ENCODE measurements at regions not wholly inside any gene's neighbourhood (a gene's known extent, or its start where the extent isn't known, plus 50 kb on each side); places are given as distances from the start of the nearest gene placed in this dataset.

DNA sequence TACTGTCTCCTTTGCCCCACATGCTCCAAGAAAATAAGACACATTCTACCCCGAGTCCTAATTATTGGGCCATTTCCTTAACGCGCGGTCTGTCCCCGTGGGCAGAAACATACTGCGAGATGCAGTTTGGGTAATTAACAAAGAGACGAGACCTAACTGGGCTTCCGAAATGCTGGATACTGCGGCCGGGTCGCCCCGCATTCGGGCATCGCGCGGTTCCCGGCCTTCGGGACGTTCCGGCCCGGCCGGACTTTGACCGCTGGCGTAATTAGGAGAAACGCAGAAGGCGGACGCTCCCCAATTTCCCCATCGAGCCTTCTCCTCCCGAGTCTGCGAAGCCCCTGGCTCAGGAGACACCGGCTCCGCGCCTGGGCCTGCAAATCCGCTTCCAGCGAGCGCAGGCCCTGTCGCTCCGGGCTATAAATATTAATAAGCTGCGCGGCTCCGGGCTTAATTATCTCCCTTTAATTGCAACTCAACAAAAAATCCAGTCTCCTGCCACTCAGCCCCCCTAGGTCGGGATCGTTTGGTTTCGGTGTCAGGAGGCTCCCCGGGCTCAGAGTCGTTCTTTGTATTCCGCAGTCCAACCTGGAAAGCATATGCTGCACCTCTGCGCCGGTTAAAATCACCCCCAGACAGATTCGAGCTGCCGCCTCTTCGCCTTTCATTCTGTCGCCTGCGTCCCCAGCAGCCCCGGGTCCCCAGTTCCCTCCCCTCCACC is 131.5 kb downstream of the SPAG6 start:
- Histone ChIP-seq H3K27me3 (ENCODE audit: insufficient read depth, low read length) (peaks cover 63% of the 10 kb centered on the region), H2AFZ (ENCODE audit: low read depth, low read length) (peak overlapping the region; percentile 78), H3K9me3 (ENCODE audit: insufficient read depth, low read depth, low read length) (no peaks in the 10 kb centered on the region), H3K27ac (ENCODE audit: low read depth, low read length) (no peak overlapping the region), H3K9ac (ENCODE audit: low read length) (no peak overlapping the region), H4K20me1 (ENCODE audit: insufficient read depth, low read length) (no peaks in the 10 kb centered on the region), H3K4me1 (ENCODE audit: insufficient read depth, low read length) (peaks cover 11% of the 10 kb centered on the region), H3K79me2 (ENCODE audit: insufficient read depth, low read length) (no peaks in the 10 kb centered on the region), H3K36me3 (ENCODE audit: insufficient read depth, low read length) (no peaks in the 10 kb centered on the region), H3K4me3 (ENCODE audit: insufficient read depth, low read depth, low read length) (peak overlapping the region; percentile 31), H3K4me2 (ENCODE audit: low read length) (peak overlapping the region; percentile 84)
- TF ChIP-seq, protein P1, sequence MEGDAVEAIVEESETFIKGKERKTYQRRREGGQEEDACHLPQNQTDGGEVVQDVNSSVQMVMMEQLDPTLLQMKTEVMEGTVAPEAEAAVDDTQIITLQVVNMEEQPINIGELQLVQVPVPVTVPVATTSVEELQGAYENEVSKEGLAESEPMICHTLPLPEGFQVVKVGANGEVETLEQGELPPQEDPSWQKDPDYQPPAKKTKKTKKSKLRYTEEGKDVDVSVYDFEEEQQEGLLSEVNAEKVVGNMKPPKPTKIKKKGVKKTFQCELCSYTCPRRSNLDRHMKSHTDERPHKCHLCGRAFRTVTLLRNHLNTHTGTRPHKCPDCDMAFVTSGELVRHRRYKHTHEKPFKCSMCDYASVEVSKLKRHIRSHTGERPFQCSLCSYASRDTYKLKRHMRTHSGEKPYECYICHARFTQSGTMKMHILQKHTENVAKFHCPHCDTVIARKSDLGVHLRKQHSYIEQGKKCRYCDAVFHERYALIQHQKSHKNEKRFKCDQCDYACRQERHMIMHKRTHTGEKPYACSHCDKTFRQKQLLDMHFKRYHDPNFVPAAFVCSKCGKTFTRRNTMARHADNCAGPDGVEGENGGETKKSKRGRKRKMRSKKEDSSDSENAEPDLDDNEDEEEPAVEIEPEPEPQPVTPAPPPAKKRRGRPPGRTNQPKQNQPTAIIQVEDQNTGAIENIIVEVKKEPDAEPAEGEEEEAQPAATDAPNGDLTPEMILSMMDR (IDR thresholded peaks at IDR 0.05; ENCODE audit: insufficient read depth, low read depth, low read length) = no peak
- TF ChIP-seq EZH2 (IDR thresholded peaks at IDR 0.05; ENCODE audit: insufficient read depth, low read length) = peak; percentile 53
- Mint-ChIP-seq H3K27me3 (ENCODE audit: low read depth, unreplicated experiment) (peaks cover 73% of the 10 kb centered on the region), H3K4me3 (ENCODE audit: unreplicated experiment) (peak overlapping the region; percentile 62), H3K27ac (ENCODE audit: unreplicated experiment) (no peak overlapping the region), H3K4me1 (ENCODE audit: low read depth, unreplicated experiment) (peaks cover 7% of the 10 kb centered on the region), H3K9me3 (ENCODE audit: unreplicated experiment) (peaks cover 4% of the 10 kb centered on the region), H3K36me3 (ENCODE audit: low read depth, unreplicated experiment) (no peaks in the 10 kb centered on the region)
- FAIRE-seq = no peak
- no peak for DNase-seq (ENCODE audit: low read depth)

DNA sequence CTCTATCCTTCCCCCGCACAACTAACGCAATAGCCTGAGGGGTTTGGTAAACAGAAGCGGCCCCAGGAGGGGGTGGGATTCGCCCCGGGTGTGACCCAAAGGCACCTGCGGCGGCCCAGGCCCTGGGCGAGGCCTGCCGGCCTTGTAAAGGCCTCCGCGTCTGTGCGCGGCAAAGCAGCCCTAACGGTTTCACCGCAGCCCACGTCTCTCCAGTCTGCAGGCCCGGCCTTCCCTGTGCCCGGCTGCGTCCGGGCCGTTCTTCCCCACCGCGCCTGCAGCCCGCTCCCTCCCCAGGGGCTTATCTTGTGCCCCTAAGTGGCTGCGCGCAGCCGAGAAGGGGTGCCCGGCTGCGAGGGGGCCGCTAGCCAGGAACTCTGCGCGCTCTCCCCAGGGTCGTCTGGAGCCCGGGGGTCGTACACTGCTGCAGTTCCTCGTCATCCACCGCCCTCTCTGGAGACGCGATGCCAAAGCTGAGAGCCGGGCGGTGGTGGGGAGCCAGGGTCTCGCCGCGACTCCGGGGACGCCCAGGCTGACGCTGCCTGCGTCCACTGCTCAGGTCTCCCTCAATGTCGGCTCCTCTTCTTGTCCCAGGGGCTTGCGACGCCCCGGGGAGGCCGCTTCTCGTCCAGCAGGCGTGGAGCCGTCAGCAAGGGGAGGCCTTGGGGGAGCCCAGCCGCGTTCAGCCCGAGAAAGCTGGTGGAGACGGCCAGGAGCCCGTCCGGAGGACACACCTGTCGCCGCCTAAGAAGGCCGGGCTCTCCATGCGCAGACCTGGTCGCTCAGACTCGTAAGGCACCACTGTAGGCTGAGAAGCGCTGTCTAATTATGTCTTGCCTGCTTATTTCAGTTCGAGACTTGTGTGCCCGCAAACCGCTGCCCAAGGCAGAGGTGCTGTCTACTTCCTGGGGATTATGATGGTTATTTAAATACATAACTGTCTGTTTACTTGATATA is 132.3 kb downstream of the SPAG6 start:
- H2AFZ ChIP-seq (ENCODE audit: low read depth, low read length) = no peak overlapping the region
- no peak overlapping the region for H3K4me3 ChIP-seq (ENCODE audit: insufficient read depth, low read depth, low read length)
- peaks cover 4% of the 10 kb centered on the region for H3K9me3 Mint-ChIP-seq (ENCODE audit: unreplicated experiment)
- H3K4me2 ChIP-seq (ENCODE audit: low read length) = peak overlapping the region; percentile 84
- no peaks in the 10 kb centered on the region for H3K9me3 ChIP-seq (ENCODE audit: insufficient read depth, low read depth, low read length)
- peak overlapping the region; percentile 15 for H3K4me3 Mint-ChIP-seq (ENCODE audit: unreplicated experiment)
- TF ChIP-seq, protein P1 (IDR thresholded peaks at IDR 0.05; ENCODE audit: insufficient read depth, low read depth, low read length) = no peak
- TF ChIP-seq EZH2 (IDR thresholded peaks at IDR 0.05; ENCODE audit: insufficient read depth, low read length) = no peak
- H3K36me3 ChIP-seq (ENCODE audit: insufficient read depth, low read length) = no peaks in the 10 kb centered on the region
- H3K4me1 ChIP-seq (ENCODE audit: insufficient read depth, low read length) = peaks cover 13% of the 10 kb centered on the region
- H3K27me3 Mint-ChIP-seq (ENCODE audit: low read depth, unreplicated experiment) = peaks cover 65% of the 10 kb centered on the region
- H3K9ac ChIP-seq (ENCODE audit: low read length) = no peak overlapping the region
- peaks cover 12% of the 10 kb centered on the region for H3K4me1 Mint-ChIP-seq (ENCODE audit: low read depth, unreplicated experiment)
- H4K20me1 ChIP-seq (ENCODE audit: insufficient read depth, low read length) = no peaks in the 10 kb centered on the region
- H3K27ac Mint-ChIP-seq (ENCODE audit: unreplicated experiment) = no peak overlapping the region
- H3K36me3 Mint-ChIP-seq (ENCODE audit: low read depth, unreplicated experiment) = no peaks in the 10 kb centered on the region
- H3K79me2 ChIP-seq (ENCODE audit: insufficient read depth, low read length) = no peaks in the 10 kb centered on the region
- no peak for FAIRE-seq
- H3K27me3 ChIP-seq (ENCODE audit: insufficient read depth, low read length) = peaks cover 58% of the 10 kb centered on the region
- DNase-seq (ENCODE audit: low read depth) = no peak
- H3K27ac ChIP-seq (ENCODE audit: low read depth, low read length) = no peak overlapping the region

Data from astrocyte (in vitro differentiated cells and primary cell).